Panc1 (cell line): ENCODE measurements at regions not wholly inside any gene's neighbourhood (a gene's known extent, or its start where the extent isn't known, plus 50 kb on each side); places are given as distances from the start of the nearest gene placed in this dataset.

ENCODE experiments used
- ATAC-seq: fragments of 200-7000 bp; cut with Tn5 transposase; 2 replicates; pipeline ENCODE4 v1.9.1; 2020; ENCODE audit warnings: mild to moderate bottlenecking, moderate library complexity
- BruUV-seq: library from RNA; stranded (reverse); fragments of 400-500 nt; replicated peaks from 2 replicates; lab custom pipeline; 2021; lab: Mats Ljungman, UMichigan
- CTCF ChIA-PET: fragments of 300-600 bp; sonication (Branson Sonifier 250); formaldehyde crosslinking; loops from one replicate; lab custom pipeline; 2022; ENCODE audit warnings: antibody characterized with exemption; lab: Charles Lee
- POLR2A ChIA-PET: fragments of 300-600 bp; sonication (Branson Sonifier 250); formaldehyde crosslinking; loops from one replicate; lab custom pipeline; 2022; ENCODE audit warnings: antibody characterized with exemption; lab: Charles Lee
- DNase-seq: peaks from one replicate; pipeline ENCODE4 v3.0.0-alpha.2; 2010; ENCODE audit warnings: low read depth, low spot score
- H3K27ac ChIP-seq: 2 replicates; pipeline ENCODE4 v1.5.1; 2011; ENCODE audit warnings: mild to moderate bottlenecking, low read length, inconsistent platforms
- H3K27me3 ChIP-seq: fragments of 200-500 bp; sonication (Bioruptor generic); 2 replicates; pipeline ENCODE4 v1.6.0; 2014; ENCODE audit warnings: low read length, inconsistent platforms; ENCODE audit not compliant: control insufficient read depth, insufficient read depth
- H3K36me3 ChIP-seq: fragments of 200-500 bp; sonication (Bioruptor generic); 2 replicates; pipeline ENCODE4 v1.5.1; 2014; ENCODE audit warnings: inconsistent platforms, mild to moderate bottlenecking, low read length, moderate library complexity; ENCODE audit not compliant: control insufficient read depth, insufficient read depth
- H3K4me1 ChIP-seq: 2 replicates; pipeline ENCODE4 v1.5.1; 2011; ENCODE audit warnings: inconsistent platforms, mild to moderate bottlenecking, low read length, moderate library complexity; ENCODE audit not compliant: control insufficient read depth, insufficient read depth
- H3K4me3 ChIP-seq, 2 experiments: 2 replicates each; pipeline ENCODE4 v1.5.1; 2011 to 2012; ENCODE audit warnings: low read depth in 2 of 2, low read length in 2 of 2, mild to moderate bottlenecking in 2 of 2, inconsistent platforms in 1 of 2, moderate library complexity in 1 of 2
- H3K9me3 ChIP-seq: fragments of 200-500 bp; sonication (Bioruptor generic); 2 replicates; pipeline ENCODE4 v1.5.1; 2014; ENCODE audit warnings: low read depth, mild to moderate bottlenecking, inconsistent platforms, low read length, moderate library complexity; ENCODE audit not compliant: control insufficient read depth, insufficient read depth
- CTCF ChIP-seq: fragments of 450-650 bp; IDR thresholded peaks from 2 replicates; pipeline ENCODE4 v1.5.1; 2017; ENCODE audit warnings: mild to moderate bottlenecking
- POLR2AphosphoS5 ChIP-seq: IDR thresholded peaks from 2 replicates; pipeline ENCODE4 v1.6.1; 2012; ENCODE audit warnings: mild to moderate bottlenecking, low read depth, low read length, moderate library complexity
- REST ChIP-seq, 2 experiments: IDR thresholded peaks; 2 replicates each; pipeline ENCODE4 v1.6.1; 2011 to 2012; ENCODE audit warnings: low read depth in 2 of 2, control low read depth in 1 of 2, low read length in 1 of 2, mild to moderate bottlenecking in 1 of 2, moderate library complexity in 1 of 2; ENCODE audit not compliant: insufficient read depth in 1 of 2
- SIN3A ChIP-seq: IDR thresholded peaks from 2 replicates; pipeline ENCODE4 v1.6.1; 2012; ENCODE audit warnings: low read depth, mild to moderate bottlenecking, low read length, moderate library complexity, borderline replicate concordance; ENCODE audit not compliant: insufficient read depth
- TCF7L2 ChIP-seq: IDR thresholded peaks from 2 replicates; pipeline ENCODE4 v1.6.1; 2011; ENCODE audit warnings: mild to moderate bottlenecking, low read depth, low read length, inconsistent platforms
- in situ Hi-C: cut with HindIII; loops from 2 replicates; pipeline ENCODE4 v1.10.0; 2016; ENCODE audit warnings: low sequenced_read_pairs, low pct_unique_long_range_greater_than_20kb
- intact Hi-C: fragments of 100-400 bp; cut with micrococcal nuclease; formaldehyde crosslinking; loops from one replicate; pipeline ENCODE4 v1.10.0; 2022; ENCODE audit not compliant: unreplicated experiment

GRCh38 chr7:20038676-20039075 is 178.5 kb downstream of the MACC1 start:
- no peak for ATAC-seq
- H3K4me1 ChIP-seq = no peaks in the 10 kb centered on the region
- no peaks in the 10 kb centered on the region for H3K27me3 ChIP-seq
- H3K9me3 ChIP-seq = no peaks in the 10 kb centered on the region
- no peak overlapping the region for H3K4me3 ChIP-seq
- no TSS peak for BruUV-seq
- TF ChIP-seq REST (IDR thresholded peaks at IDR 0.05; ENCODE audit: insufficient read depth in 1 of 2, low read depth in 2 of 2, low read length in 1 of 2) (no peak), TCF7L2 (no peak), CTCF (no peak), SIN3A (no peak), POLR2AphosphoS5 (no peak)
- H3K36me3 ChIP-seq = no peaks in the 10 kb centered on the region
- in situ Hi-C loops = no loop called here
- intact Hi-C loops = no loop called here
- DNase-seq = no peak
- POLR2A ChIA-PET = no interaction called here
- no peak overlapping the region for H3K27ac ChIP-seq
- CTCF ChIA-PET = no interaction called here

- ATAC-seq (no peak), DNase-seq (no peak)
- in situ Hi-C loops (no loop called here), intact Hi-C loops (no loop called here)
- H3K36me3 ChIP-seq = no peaks in the 10 kb centered on the region
- ChIA-PET POLR2A (interaction anchor here (0.6 kb wide), 1 partner anchor 13 kb away, joined by 3 read pairs; no protein-coding TSS in a partner anchor), CTCF (no interaction called here)
- H3K27me3 ChIP-seq = no peaks in the 10 kb centered on the region
- H3K9me3 ChIP-seq = no peaks in the 10 kb centered on the region
- no TSS peak for BruUV-seq
- no peak overlapping the region for H3K27ac ChIP-seq
- TF ChIP-seq POLR2AphosphoS5 = no peak
- no peak for TF ChIP-seq SIN3A
- no peak for TF ChIP-seq CTCF
- no peak for TF ChIP-seq REST (IDR thresholded peaks at IDR 0.05; ENCODE audit: insufficient read depth in 1 of 2, low read depth in 2 of 2, low read length in 1 of 2)
- TF ChIP-seq TCF7L2 = no peak
- H3K4me3 ChIP-seq = no peak overlapping the region
- no peaks in the 10 kb centered on the region for H3K4me1 ChIP-seq
These were observed 181.8 kb downstream of the MACC1 start for GRCh38 chr7:20035279-20035875.
